ENCODE measurements at regions not wholly inside any gene's neighbourhood (a gene's known extent, or its start where the extent isn't known, plus 50 kb on each side); places are given as distances from the start of the nearest gene placed in this dataset.

GRCh38 chr3:182019926-182020325, 308.2 kb downstream of the SOX2 start:
- TF ChIP-seq CTCF (conservative IDR thresholded peaks at IDR 0.05; ENCODE audit: low read depth, low read length) (no peak), EZH2 (IDR thresholded peaks at IDR 0.05; ENCODE audit: borderline replicate concordance, low read depth, low read length, poor library complexity, severe bottlenecking) (no peak)
